ENCODE measurements at regions not wholly inside any gene's neighbourhood (a gene's known extent, or its start where the extent isn't known, plus 50 kb on each side); places are given as distances from the start of the nearest gene placed in this dataset.

DNA sequence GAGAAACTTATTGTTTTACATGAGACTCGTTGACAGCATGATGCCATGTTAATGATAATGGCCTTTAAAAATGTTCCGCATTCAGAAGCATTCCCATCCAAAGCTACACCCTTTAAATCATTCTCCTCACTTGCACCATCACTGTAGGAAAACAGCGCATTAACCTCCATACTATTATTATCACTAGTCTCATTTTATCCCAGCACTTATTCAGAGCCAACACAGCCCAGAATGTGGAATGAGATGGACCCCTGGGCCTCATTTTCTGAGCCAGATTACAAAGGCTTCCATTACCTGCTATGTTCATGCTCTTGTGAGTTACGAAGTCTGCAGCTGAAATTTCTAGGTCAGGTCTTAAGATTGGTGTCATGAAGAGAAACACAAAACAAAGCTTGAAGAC lies 159.4 kb downstream of the HS3ST3A1 start:
- Histone ChIP-seq H3K27ac (no peak overlapping the region), H3K36me3 (ENCODE audit: insufficient read depth, low read length) (no peaks in the 10 kb centered on the region), H3K9me3 (ENCODE audit: low read depth, low read length) (no peaks in the 10 kb centered on the region), H3K9ac (ENCODE audit: insufficient read length) (no peak overlapping the region), H3K4me3 (no peak overlapping the region)
- no peak for DNase-seq (ENCODE audit: low read depth, low spot score)
- TF ChIP-seq POLR2AphosphoS5 (IDR thresholded peaks at IDR 0.05; ENCODE audit: borderline replicate concordance, low read depth, low read length) (no peak), EZH2 (IDR thresholded peaks at IDR 0.05) (no peak), FOXP2 (optimal IDR thresholded peaks at IDR 0.05; ENCODE audit: control extremely low read depth, extremely low read length, insufficient read depth) (no peak)

DNA sequence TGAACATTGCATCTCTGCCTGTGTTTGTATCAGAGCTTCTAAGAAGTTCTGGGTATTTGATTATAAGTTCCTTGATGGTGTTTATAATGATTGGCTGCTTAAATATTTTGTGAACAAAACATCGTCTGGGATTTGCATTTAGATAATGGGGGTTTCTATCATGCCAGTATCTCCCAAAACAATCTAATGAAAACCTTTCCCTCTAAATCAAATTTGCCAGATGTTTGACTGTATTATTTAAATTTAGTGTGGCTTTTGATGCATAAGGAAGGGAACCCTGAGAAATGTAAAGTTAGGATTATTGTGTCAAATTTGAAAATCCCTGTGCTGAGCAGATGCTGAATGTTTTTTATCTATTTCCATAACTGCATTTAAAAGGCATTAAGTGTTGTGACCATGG lies 159.9 kb downstream of the HS3ST3A1 start:
- no peak for DNase-seq (ENCODE audit: low read depth, low spot score)

DNA sequence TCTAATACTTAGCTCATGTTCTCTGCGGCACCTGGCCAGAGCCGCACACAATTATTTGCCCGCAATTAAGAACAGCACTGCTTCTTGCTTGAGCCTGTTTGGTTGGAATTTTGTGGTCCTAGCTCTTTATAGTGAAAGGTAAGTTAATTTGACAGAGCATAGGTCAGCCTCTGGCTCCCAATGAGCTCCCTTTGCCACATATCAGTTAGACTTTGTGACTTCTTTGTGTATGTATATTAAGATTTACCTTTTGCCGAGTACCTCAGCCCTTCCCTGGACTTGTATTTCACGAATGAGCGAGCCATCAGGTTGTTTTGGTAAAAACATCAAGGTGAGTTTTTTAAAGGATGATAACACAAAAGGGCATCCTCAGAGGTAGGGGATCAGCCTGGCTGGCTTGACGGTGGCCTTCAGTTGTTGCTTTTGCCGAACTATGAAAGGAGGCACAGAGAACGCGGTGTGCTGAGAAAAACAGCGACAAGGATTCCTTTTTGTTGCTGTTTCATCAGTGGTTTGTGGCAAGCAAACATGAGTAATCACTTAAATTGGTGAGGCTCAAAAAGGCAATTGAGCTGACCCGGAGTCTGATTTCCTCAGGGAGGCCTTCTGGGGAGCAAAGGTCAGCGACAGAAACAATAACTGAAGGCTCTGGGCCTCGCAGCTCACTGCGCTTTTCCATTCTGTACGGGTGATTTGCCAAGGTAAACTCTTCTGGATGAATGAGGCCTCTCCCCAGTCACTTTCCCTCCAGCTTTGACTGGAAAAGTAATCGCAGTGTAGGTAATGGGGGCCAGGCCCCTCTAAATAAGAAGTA lies 163.6 kb downstream of the HS3ST3A1 start:
- DNase-seq (ENCODE audit: low read depth, low spot score) = no peak
- Histone ChIP-seq H3K9me3 (ENCODE audit: low read depth, low read length) (no peaks in the 10 kb centered on the region), H3K4me3 (no peak overlapping the region), H3K9ac (ENCODE audit: insufficient read length) (no peak overlapping the region), H3K36me3 (ENCODE audit: insufficient read depth, low read length) (no peaks in the 10 kb centered on the region), H3K27ac (no peak overlapping the region)
- no peak for TF ChIP-seq EZH2 (IDR thresholded peaks at IDR 0.05)
- no peak for TF ChIP-seq POLR2AphosphoS5 (IDR thresholded peaks at IDR 0.05; ENCODE audit: borderline replicate concordance, low read depth, low read length)
- TF ChIP-seq FOXP2 (optimal IDR thresholded peaks at IDR 0.05; ENCODE audit: control extremely low read depth, extremely low read length, insufficient read depth) = no peak

More for the DNA sequence above, 159.9 kb downstream of the HS3ST3A1 start:
- TF ChIP-seq EZH2 (IDR thresholded peaks at IDR 0.05) = no peak
- TF ChIP-seq POLR2AphosphoS5 (IDR thresholded peaks at IDR 0.05; ENCODE audit: borderline replicate concordance, low read depth, low read length) = no peak
- no peak for TF ChIP-seq FOXP2 (optimal IDR thresholded peaks at IDR 0.05; ENCODE audit: control extremely low read depth, extremely low read length, insufficient read depth)
- H3K9ac ChIP-seq (ENCODE audit: insufficient read length) = no peak overlapping the region
- no peak overlapping the region for H3K4me3 ChIP-seq
- no peaks in the 10 kb centered on the region for H3K9me3 ChIP-seq (ENCODE audit: low read depth, low read length)
- no peaks in the 10 kb centered on the region for H3K36me3 ChIP-seq (ENCODE audit: insufficient read depth, low read length)
- H3K27ac ChIP-seq = no peak overlapping the region

DNA sequence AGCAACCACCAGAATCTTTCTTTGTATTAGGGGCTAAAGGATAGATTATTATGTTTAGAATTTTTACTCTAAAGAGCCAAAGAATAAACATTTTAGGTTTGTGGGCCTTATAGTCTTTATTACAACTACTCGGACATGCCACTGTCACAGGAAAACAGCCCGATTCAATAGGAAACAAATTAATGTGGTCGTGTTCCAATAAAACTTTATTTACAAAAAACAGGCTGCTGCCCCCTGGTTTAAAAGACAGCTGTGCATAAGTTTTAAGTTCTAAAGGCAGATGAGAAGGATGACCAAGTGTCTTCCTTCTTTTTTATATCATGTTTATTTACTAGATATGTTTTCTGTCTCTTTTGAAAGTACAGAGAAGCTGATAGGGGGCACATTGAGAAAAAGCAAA lies 166.5 kb downstream of the HS3ST3A1 start:
- H3K36me3 ChIP-seq (ENCODE audit: insufficient read depth, low read length) = no peaks in the 10 kb centered on the region
- no peak overlapping the region for H3K9ac ChIP-seq (ENCODE audit: insufficient read length)
- no peak overlapping the region for H3K4me3 ChIP-seq
- no peak for TF ChIP-seq POLR2AphosphoS5 (IDR thresholded peaks at IDR 0.05; ENCODE audit: borderline replicate concordance, low read depth, low read length)
- no peak for TF ChIP-seq EZH2 (IDR thresholded peaks at IDR 0.05)
- TF ChIP-seq FOXP2 (optimal IDR thresholded peaks at IDR 0.05; ENCODE audit: control extremely low read depth, extremely low read length, insufficient read depth) = no peak
- no peaks in the 10 kb centered on the region for H3K9me3 ChIP-seq (ENCODE audit: low read depth, low read length)
- H3K27ac ChIP-seq = no peak overlapping the region
- DNase-seq (ENCODE audit: low read depth, low spot score) = no peak

DNA sequence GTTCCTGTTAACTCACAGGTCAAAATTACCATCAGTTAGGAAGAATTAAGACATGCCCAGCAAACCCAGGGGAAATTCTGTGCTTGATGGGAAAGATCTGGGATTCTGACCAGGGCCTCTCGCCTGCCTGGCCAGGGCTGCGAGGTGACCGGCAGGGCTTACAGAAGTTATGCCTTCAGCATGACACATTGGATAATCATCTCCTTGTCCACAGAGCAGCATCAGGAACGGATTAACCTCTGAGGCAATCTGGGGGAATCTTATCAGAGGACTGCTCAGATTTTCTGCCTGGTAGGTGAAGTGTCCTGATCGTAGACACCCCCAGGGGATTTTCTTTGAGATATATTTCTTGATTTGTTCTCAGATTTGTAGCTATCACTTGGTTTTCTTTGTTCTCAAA lies 172.5 kb downstream of the HS3ST3A1 start:
- no peaks in the 10 kb centered on the region for H3K9me3 ChIP-seq (ENCODE audit: low read depth, low read length)
- no peak for TF ChIP-seq POLR2AphosphoS5 (IDR thresholded peaks at IDR 0.05; ENCODE audit: borderline replicate concordance, low read depth, low read length)
- TF ChIP-seq EZH2 (IDR thresholded peaks at IDR 0.05) = no peak
- no peak for TF ChIP-seq FOXP2 (optimal IDR thresholded peaks at IDR 0.05; ENCODE audit: control extremely low read depth, extremely low read length, insufficient read depth)
- H3K36me3 ChIP-seq (ENCODE audit: insufficient read depth, low read length) = no peaks in the 10 kb centered on the region
- no peak overlapping the region for H3K27ac ChIP-seq
- no peak overlapping the region for H3K4me3 ChIP-seq
- no peak overlapping the region for H3K9ac ChIP-seq (ENCODE audit: insufficient read length)
- DNase-seq (ENCODE audit: low read depth, low spot score) = no peak

DNA sequence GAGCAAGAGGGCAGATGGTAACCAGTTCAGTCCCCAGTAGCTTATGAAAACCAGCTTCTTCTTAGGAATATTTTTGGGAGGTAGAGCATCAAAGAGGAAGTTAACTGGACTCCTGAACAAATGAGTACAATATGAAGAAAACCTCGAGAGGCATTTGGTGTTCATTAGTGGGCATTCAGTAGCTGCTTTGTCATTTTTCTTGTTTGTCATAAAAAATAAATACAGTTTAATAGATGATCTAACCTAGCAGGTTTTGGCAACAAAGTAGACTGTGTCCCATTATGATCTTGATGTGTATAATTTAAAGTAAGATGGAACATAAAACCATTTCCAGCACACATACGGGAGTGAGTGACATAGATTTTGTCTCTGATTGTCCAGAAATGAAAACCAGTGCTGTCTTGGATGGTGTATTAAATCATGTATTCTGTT lies 173.1 kb downstream of the HS3ST3A1 start:
- H3K36me3 ChIP-seq (ENCODE audit: insufficient read depth, low read length) = no peaks in the 10 kb centered on the region
- no peak overlapping the region for H3K4me3 ChIP-seq
- no peaks in the 10 kb centered on the region for H3K9me3 ChIP-seq (ENCODE audit: low read depth, low read length)
- TF ChIP-seq FOXP2 (optimal IDR thresholded peaks at IDR 0.05; ENCODE audit: control extremely low read depth, extremely low read length, insufficient read depth) = no peak
- TF ChIP-seq EZH2 (IDR thresholded peaks at IDR 0.05) = no peak
- no peak for TF ChIP-seq POLR2AphosphoS5 (IDR thresholded peaks at IDR 0.05; ENCODE audit: borderline replicate concordance, low read depth, low read length)
- DNase-seq (ENCODE audit: low read depth, low spot score) = no peak
- H3K27ac ChIP-seq = no peak overlapping the region
- no peak overlapping the region for H3K9ac ChIP-seq (ENCODE audit: insufficient read length)

DNA sequence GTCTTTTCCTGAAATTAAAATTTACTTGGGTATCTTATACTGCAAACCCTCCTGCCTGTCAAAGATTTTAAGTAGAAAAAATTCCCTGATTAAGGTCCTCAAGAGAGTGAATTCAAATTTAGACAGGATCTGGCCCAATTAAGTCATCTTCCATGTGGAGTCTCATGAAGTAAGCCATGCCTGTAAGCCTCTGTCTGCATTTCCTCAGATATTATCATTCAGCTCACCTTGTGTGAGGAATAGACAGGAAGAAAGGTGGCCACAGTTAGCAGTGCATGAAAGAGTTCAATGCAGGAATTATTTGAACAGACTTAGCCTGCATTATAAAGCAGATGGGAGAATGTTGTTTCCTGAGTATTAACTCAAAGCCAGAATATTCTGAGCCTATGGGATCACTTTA lies 174.7 kb downstream of the HS3ST3A1 start:
- H3K9me3 ChIP-seq (ENCODE audit: low read depth, low read length) = no peaks in the 10 kb centered on the region
- no peak for TF ChIP-seq FOXP2 (optimal IDR thresholded peaks at IDR 0.05; ENCODE audit: control extremely low read depth, extremely low read length, insufficient read depth)
- TF ChIP-seq EZH2 (IDR thresholded peaks at IDR 0.05) = no peak
- no peak for TF ChIP-seq POLR2AphosphoS5 (IDR thresholded peaks at IDR 0.05; ENCODE audit: borderline replicate concordance, low read depth, low read length)
- H3K36me3 ChIP-seq (ENCODE audit: insufficient read depth, low read length) = no peaks in the 10 kb centered on the region
- no peak overlapping the region for H3K9ac ChIP-seq (ENCODE audit: insufficient read length)
- no peak for DNase-seq (ENCODE audit: low read depth, low spot score)
- no peak overlapping the region for H3K4me3 ChIP-seq
- no peak overlapping the region for H3K27ac ChIP-seq

DNA sequence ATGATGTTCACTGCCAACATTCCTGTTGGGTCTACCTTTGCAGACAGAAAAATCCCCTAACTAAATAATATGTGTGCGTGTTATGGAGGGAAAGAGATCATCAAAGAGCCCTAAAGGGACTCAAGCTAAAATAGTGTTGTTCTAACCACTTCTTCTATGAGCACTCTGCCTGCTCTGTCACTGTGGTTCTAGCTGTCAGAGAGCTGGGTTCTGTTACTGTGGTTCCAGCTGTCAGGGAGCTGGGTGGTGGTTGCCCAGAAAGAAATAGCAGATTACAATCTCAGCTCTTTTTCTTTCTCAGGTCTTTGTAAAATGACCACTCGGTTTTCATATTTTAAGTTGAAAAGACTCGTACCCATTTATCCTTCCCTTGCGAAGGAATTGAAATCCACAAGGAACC lies 176.3 kb downstream of the HS3ST3A1 start:
- no peak for TF ChIP-seq POLR2AphosphoS5 (IDR thresholded peaks at IDR 0.05; ENCODE audit: borderline replicate concordance, low read depth, low read length)
- no peak for TF ChIP-seq EZH2 (IDR thresholded peaks at IDR 0.05)
- TF ChIP-seq FOXP2 (optimal IDR thresholded peaks at IDR 0.05; ENCODE audit: control extremely low read depth, extremely low read length, insufficient read depth) = no peak
- H3K9ac ChIP-seq (ENCODE audit: insufficient read length) = no peak overlapping the region
- no peaks in the 10 kb centered on the region for H3K36me3 ChIP-seq (ENCODE audit: insufficient read depth, low read length)
- no peak overlapping the region for H3K27ac ChIP-seq
- no peak for DNase-seq (ENCODE audit: low read depth, low spot score)
- H3K4me3 ChIP-seq = no peak overlapping the region
- H3K9me3 ChIP-seq (ENCODE audit: low read depth, low read length) = no peaks in the 10 kb centered on the region
